ENCODE measurements at regions not wholly inside any gene's neighbourhood (a gene's known extent, or its start where the extent isn't known, plus 50 kb on each side); places are given as distances from the start of the nearest gene placed in this dataset.

DNA sequence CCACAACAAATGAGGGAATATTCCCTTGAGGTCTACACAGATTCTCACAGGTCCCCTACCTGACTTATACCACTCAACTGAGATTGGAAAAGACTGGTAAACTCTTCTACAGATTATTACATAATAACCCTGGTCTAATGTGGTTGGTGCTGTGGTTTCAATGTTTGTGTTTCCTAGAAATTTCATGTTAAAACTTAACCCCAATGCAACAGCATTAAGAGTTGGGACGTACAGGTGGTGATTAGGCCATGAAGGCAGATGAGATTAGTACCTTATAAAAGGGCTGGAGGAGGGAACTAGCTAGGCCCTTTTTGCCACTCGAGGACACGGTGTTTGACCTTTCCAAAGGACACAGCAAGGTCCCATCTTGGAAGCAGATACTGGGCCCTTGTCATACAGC, 84.3 kb upstream of the TAPT1 start:
- WGBS, 2 experiments (ENCODE audit: extremely low coverage in 1 of 2, insufficient coverage in 1 of 2, insufficient read length in 1 of 2, insufficient replicate concordance in 2 of 2, low coverage in 1 of 2, low lambda C conversion rate in 2 of 2, missing lambda C conversion rate in 1 of 2): 90% methylated on average over 3 of the region's 3 CpGs; no CpG with 5 or more reads in 1 of the 2 experiments
- DNase-seq (ENCODE audit: low read depth in 1 of 2, low spot score in 2 of 2) (no peak), FAIRE-seq (no peak)
- no peak overlapping the region for H3K4me2 ChIP-seq (ENCODE audit: insufficient read depth in 1 of 2, low read depth in 2 of 2, low read length in 2 of 2)
- H2BK15ac ChIP-seq (ENCODE audit: low read length): no peak overlapping the region
- no peak overlapping the region for H2AFZ ChIP-seq (ENCODE audit: low read length)
- H3K4me1 ChIP-seq (replicated peaks in 1 of 4; ENCODE audit: control insufficient read depth in 3 of 4, insufficient read depth in 4 of 4, low read length in 3 of 4): no peaks in the 10 kb centered on the region
- no peak overlapping the region for H3K23ac ChIP-seq (ENCODE audit: insufficient read length)
- no peaks in the 10 kb centered on the region for H3K79me1 ChIP-seq (ENCODE audit: low read depth, low read length)
- no peak overlapping the region for H3K27ac ChIP-seq (ENCODE audit: low read depth, low read length)
- H3K23me2 ChIP-seq (ENCODE audit: low read depth, low read length): no peaks in the 10 kb centered on the region
- CTCF ChIA-PET (ENCODE audit: partially characterized antibody): interaction anchor here (1.1 to 1.2 kb wide), 2 partner anchors 32 to 46 kb away, joined by 3 to 4 read pairs; no protein-coding TSS in a partner anchor
- H3K56ac ChIP-seq (replicated peaks; ENCODE audit: insufficient read length, low read depth, low read length): no peak overlapping the region
- POLR2A ChIA-PET (ENCODE audit: partially characterized antibody): no interaction called here
- H3K4ac ChIP-seq (replicated peaks; ENCODE audit: insufficient read length, low read depth, low read length): no peak overlapping the region
- no peaks in the 10 kb centered on the region for H3K27me3 ChIP-seq (replicated peaks in 1 of 4; ENCODE audit: control insufficient read depth in 3 of 4, extremely low read depth in 1 of 4, insufficient read depth in 3 of 4, low read length in 3 of 4)
- H3K9me3 ChIP-seq (ENCODE audit: insufficient read depth in 2 of 2, low read depth in 1 of 2, low read length in 1 of 2): no peaks in the 10 kb centered on the region
- H2BK20ac ChIP-seq (ENCODE audit: low read length): no peak overlapping the region
- H4K5ac ChIP-seq (ENCODE audit: insufficient read length, low read depth, low read length): no peak overlapping the region
- no peak overlapping the region for H4K91ac ChIP-seq (replicated peaks; ENCODE audit: insufficient read length, low read length)
- no peak overlapping the region for H3K4me3 ChIP-seq (ENCODE audit: extremely low read depth in 1 of 4, insufficient read depth in 2 of 4, low read depth in 3 of 4, low read length in 4 of 4)
- no peak overlapping the region for H2AK5ac ChIP-seq (ENCODE audit: low read depth, low read length)
- no peak overlapping the region for H3K14ac ChIP-seq (ENCODE audit: insufficient read length)
- no peaks in the 10 kb centered on the region for H4K20me1 ChIP-seq (replicated peaks in 1 of 2; ENCODE audit: control insufficient read depth in 1 of 2, insufficient read depth in 2 of 2, low read length in 2 of 2)
- H3K9ac ChIP-seq (replicated peaks in 1 of 4; ENCODE audit: extremely low read depth in 1 of 4, low read depth in 3 of 4, low read length in 3 of 4): no peak overlapping the region
- H3K18ac ChIP-seq (ENCODE audit: extremely low read depth, low read length): no peak overlapping the region
- no peak overlapping the region for H2BK120ac ChIP-seq (replicated peaks; ENCODE audit: low read depth, low read length)
- H4K8ac ChIP-seq (ENCODE audit: extremely low read depth, insufficient read depth, low read length): no peak overlapping the region
- no peak overlapping the region for H2BK5ac ChIP-seq (ENCODE audit: low read depth, low read length)
- H2BK12ac ChIP-seq (ENCODE audit: low read depth, low read length): no peak overlapping the region
- no peaks in the 10 kb centered on the region for H3K36me3 ChIP-seq (ENCODE audit: control insufficient read depth in 2 of 4, insufficient read depth in 4 of 4, low read length in 3 of 4)
- no peaks in the 10 kb centered on the region for H3K79me2 ChIP-seq (ENCODE audit: control insufficient read depth in 1 of 2, insufficient read depth in 2 of 2, low read length in 2 of 2)
- no peak for TF ChIP-seq CREB1 (IDR thresholded peaks at IDR 0.05)
